ENCODE measurements at regions not wholly inside any gene's neighbourhood (a gene's known extent, or its start where the extent isn't known, plus 50 kb on each side); places are given as distances from the start of the nearest gene placed in this dataset.

GRCh38 chr9:129350143-129350935, 172.3 kb upstream of the IER5L start:
- no peaks in the 10 kb centered on the region for H3K36me3 ChIP-seq
- DNase-seq (no peak), ATAC-seq (no peak)
- intact Hi-C loops (cut with DNase I; ENCODE audit: low total_unique reads) (no loop called here), in situ Hi-C loops (cut with MboI; ENCODE audit: low sequenced_read_pairs in 4 of 4) (no loop called here)
- peaks cover 7 to 15% (median 8%) of the 10 kb centered on the region in 3 donors for H3K27me3 ChIP-seq
- peaks cover 8 to 11% of the 10 kb centered on the region in 2 donors for H3K4me1 ChIP-seq
- TF ChIP-seq, protein P1, sequence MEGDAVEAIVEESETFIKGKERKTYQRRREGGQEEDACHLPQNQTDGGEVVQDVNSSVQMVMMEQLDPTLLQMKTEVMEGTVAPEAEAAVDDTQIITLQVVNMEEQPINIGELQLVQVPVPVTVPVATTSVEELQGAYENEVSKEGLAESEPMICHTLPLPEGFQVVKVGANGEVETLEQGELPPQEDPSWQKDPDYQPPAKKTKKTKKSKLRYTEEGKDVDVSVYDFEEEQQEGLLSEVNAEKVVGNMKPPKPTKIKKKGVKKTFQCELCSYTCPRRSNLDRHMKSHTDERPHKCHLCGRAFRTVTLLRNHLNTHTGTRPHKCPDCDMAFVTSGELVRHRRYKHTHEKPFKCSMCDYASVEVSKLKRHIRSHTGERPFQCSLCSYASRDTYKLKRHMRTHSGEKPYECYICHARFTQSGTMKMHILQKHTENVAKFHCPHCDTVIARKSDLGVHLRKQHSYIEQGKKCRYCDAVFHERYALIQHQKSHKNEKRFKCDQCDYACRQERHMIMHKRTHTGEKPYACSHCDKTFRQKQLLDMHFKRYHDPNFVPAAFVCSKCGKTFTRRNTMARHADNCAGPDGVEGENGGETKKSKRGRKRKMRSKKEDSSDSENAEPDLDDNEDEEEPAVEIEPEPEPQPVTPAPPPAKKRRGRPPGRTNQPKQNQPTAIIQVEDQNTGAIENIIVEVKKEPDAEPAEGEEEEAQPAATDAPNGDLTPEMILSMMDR (IDR thresholded peaks at IDR 0.05 in 4 of 5, conservative IDR thresholded peaks at IDR 0.05 in 1 of 5) = no peak
- TF ChIP-seq POLR2A (IDR thresholded peaks at IDR 0.05) = no peak
- H3K9me3 ChIP-seq = no peaks in the 10 kb centered on the region
- H3K4me3 ChIP-seq = no peak overlapping the region
- no peak overlapping the region for H3K27ac ChIP-seq

DNA sequence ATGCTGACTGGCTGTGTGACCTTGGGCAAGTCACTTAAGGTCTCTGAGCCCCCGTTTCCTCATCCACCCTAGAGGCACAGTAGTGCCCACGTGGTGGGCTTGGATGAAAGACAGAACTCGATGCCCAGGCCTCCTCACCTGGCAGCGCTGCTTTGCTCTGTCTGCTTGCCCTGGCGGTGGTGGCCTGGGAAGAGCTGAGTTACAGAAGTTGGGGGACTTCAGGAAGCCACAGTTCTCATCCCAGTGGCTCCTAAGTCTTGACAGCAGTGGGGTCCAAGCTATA, 171.5 kb upstream of the IER5L start:
- no peak overlapping the region for H3K4me3 ChIP-seq
- ATAC-seq (no peak), DNase-seq (no peak)
- in situ Hi-C loops (cut with MboI; ENCODE audit: low sequenced_read_pairs in 4 of 4) (no loop called here), intact Hi-C loops (cut with DNase I; ENCODE audit: low total_unique reads) (no loop called here)
- no peaks in the 10 kb centered on the region for H3K9me3 ChIP-seq
- peaks cover 7 to 15% (median 8%) of the 10 kb centered on the region in 3 donors for H3K27me3 ChIP-seq
- no peak for TF ChIP-seq POLR2A (IDR thresholded peaks at IDR 0.05)
- TF ChIP-seq, protein P1 (IDR thresholded peaks at IDR 0.05 in 4 of 5, conservative IDR thresholded peaks at IDR 0.05 in 1 of 5) = no peak
- no peak overlapping the region for H3K27ac ChIP-seq
- H3K4me1 ChIP-seq = peaks cover 8 to 11% of the 10 kb centered on the region in 2 donors
- H3K36me3 ChIP-seq = no peaks in the 10 kb centered on the region

GRCh38 chr9:129348890-129349664, 171.0 kb upstream of the IER5L start:
- no peak for ATAC-seq
- H3K36me3 ChIP-seq = no peaks in the 10 kb centered on the region
- in situ Hi-C loops (cut with MboI; ENCODE audit: low sequenced_read_pairs in 4 of 4) (no loop called here), intact Hi-C loops (cut with DNase I; ENCODE audit: low total_unique reads) (no loop called here)
- peaks cover 7 to 15% (median 8%) of the 10 kb centered on the region in 3 donors for H3K27me3 ChIP-seq
- H3K4me1 ChIP-seq = peaks cover 8 to 11% of the 10 kb centered on the region in 2 donors
- no peaks in the 10 kb centered on the region for H3K9me3 ChIP-seq
- H3K4me3 ChIP-seq = no peak overlapping the region
- no peak overlapping the region for H3K27ac ChIP-seq
- TF ChIP-seq, protein P1 (IDR thresholded peaks at IDR 0.05 in 4 of 5, conservative IDR thresholded peaks at IDR 0.05 in 1 of 5) = no peak
- no peak for TF ChIP-seq POLR2A (IDR thresholded peaks at IDR 0.05)
- no peak for DNase-seq

GRCh38 chr9:129347316-129348120, 169.5 kb upstream of the IER5L start:
- Histone ChIP-seq H3K27ac (no peak overlapping the region), H3K4me3 (no peak overlapping the region), H3K36me3 (no peaks in the 10 kb centered on the region), H3K9me3 (no peaks in the 10 kb centered on the region), H3K27me3 (peaks cover 7 to 11% (median 8%) of the 10 kb centered on the region in 3 donors), H3K4me1 (peaks cover 3 to 5% of the 10 kb centered on the region in 2 donors)
- in situ Hi-C loops (cut with MboI; ENCODE audit: low sequenced_read_pairs in 4 of 4) = no loop called here
- intact Hi-C loops (cut with DNase I; ENCODE audit: low total_unique reads) = no loop called here
- TF ChIP-seq, protein P1 (IDR thresholded peaks at IDR 0.05 in 4 of 5, conservative IDR thresholded peaks at IDR 0.05 in 1 of 5) = no peak
- TF ChIP-seq POLR2A (IDR thresholded peaks at IDR 0.05) = peak in 1 of 2 donors; percentile 3
- DNase-seq = no peak
- ATAC-seq = no peak
